Neuron (in vitro differentiated cells): ENCODE measurements at regions not wholly inside any gene's neighbourhood (a gene's known extent, or its start where the extent isn't known, plus 50 kb on each side); places are given as distances from the start of the nearest gene placed in this dataset.

Experiments used
- H2AFZ ChIP-seq: one replicate; pipeline ENCODE4 v1.6.1; 2013; ENCODE audit warnings: low read depth, mild to moderate bottlenecking, inconsistent platforms, low read length, moderate library complexity
- H3K27me3 ChIP-seq: one replicate; pipeline ENCODE4 v1.6.1; 2013; ENCODE audit warnings: low read length; ENCODE audit not compliant: insufficient read depth
- H3K36me3 ChIP-seq: one replicate; pipeline ENCODE4 v1.6.1; 2013; ENCODE audit warnings: low read length; ENCODE audit not compliant: insufficient read depth
- H3K4me1 ChIP-seq: one replicate; pipeline ENCODE4 v1.6.1; 2013; ENCODE audit warnings: low read length; ENCODE audit not compliant: insufficient read depth
- H3K4me3 ChIP-seq: 2 replicates; pipeline ENCODE4 v1.5.1; 2013; ENCODE audit warnings: mild to moderate bottlenecking, low read length, moderate library complexity
- H3K9me3 ChIP-seq: one replicate; pipeline ENCODE4 v1.6.1; 2013; ENCODE audit warnings: low read length

GRCh38 chr3:117137065-117137464, 427.5 kb downstream of the TUSC7 start:
- Histone ChIP-seq H3K4me1 (peaks cover 36% of the 10 kb centered on the region), H2AFZ (peak overlapping the region; percentile 36), H3K27me3 (no peaks in the 10 kb centered on the region), H3K4me3 (no peak overlapping the region), H3K36me3 (no peaks in the 10 kb centered on the region), H3K9me3 (no peaks in the 10 kb centered on the region)

- H2AFZ ChIP-seq = no peak overlapping the region
- H3K9me3 ChIP-seq = no peaks in the 10 kb centered on the region
- H3K36me3 ChIP-seq = no peaks in the 10 kb centered on the region
- H3K27me3 ChIP-seq = no peaks in the 10 kb centered on the region
- no peak overlapping the region for H3K4me3 ChIP-seq
- H3K4me1 ChIP-seq = peaks cover 36% of the 10 kb centered on the region
These were observed 430.1 kb downstream of the TUSC7 start for GRCh38 chr3:117139681-117140080.

- H3K36me3 ChIP-seq = no peaks in the 10 kb centered on the region
- H2AFZ ChIP-seq = no peak overlapping the region
- no peaks in the 10 kb centered on the region for H3K27me3 ChIP-seq
- H3K9me3 ChIP-seq = no peaks in the 10 kb centered on the region
- H3K4me1 ChIP-seq = peaks cover 17% of the 10 kb centered on the region
- no peak overlapping the region for H3K4me3 ChIP-seq
These were observed 432.2 kb downstream of the TUSC7 start for GRCh38 chr3:117141812-117142211.

GRCh38 chr3:117144853-117145252, 435.3 kb downstream of the TUSC7 start:
- peaks cover 14% of the 10 kb centered on the region for H3K4me1 ChIP-seq
- H3K36me3 ChIP-seq = no peaks in the 10 kb centered on the region
- no peak overlapping the region for H3K4me3 ChIP-seq
- H3K27me3 ChIP-seq = no peaks in the 10 kb centered on the region
- no peaks in the 10 kb centered on the region for H3K9me3 ChIP-seq
- no peak overlapping the region for H2AFZ ChIP-seq

- no peak overlapping the region for H3K4me3 ChIP-seq
- no peaks in the 10 kb centered on the region for H3K27me3 ChIP-seq
- H2AFZ ChIP-seq = no peak overlapping the region
- no peaks in the 10 kb centered on the region for H3K9me3 ChIP-seq
- H3K36me3 ChIP-seq = no peaks in the 10 kb centered on the region
- peaks cover 13% of the 10 kb centered on the region for H3K4me1 ChIP-seq
These were observed 436.1 kb downstream of the TUSC7 start for GRCh38 chr3:117145677-117146076.

- H3K4me3 ChIP-seq = no peak overlapping the region
- no peak overlapping the region for H2AFZ ChIP-seq
- no peaks in the 10 kb centered on the region for H3K36me3 ChIP-seq
- peaks cover 13% of the 10 kb centered on the region for H3K4me1 ChIP-seq
- H3K27me3 ChIP-seq = no peaks in the 10 kb centered on the region
- no peaks in the 10 kb centered on the region for H3K9me3 ChIP-seq
These were observed 437.0 kb downstream of the TUSC7 start for GRCh38 chr3:117146571-117146970.

GRCh38 chr3:117149584-117149983, 440.0 kb downstream of the TUSC7 start:
- H3K27me3 ChIP-seq = no peaks in the 10 kb centered on the region
- H3K36me3 ChIP-seq = no peaks in the 10 kb centered on the region
- H3K9me3 ChIP-seq = no peaks in the 10 kb centered on the region
- peak overlapping the region; percentile 26 for H2AFZ ChIP-seq
- H3K4me3 ChIP-seq = no peak overlapping the region
- H3K4me1 ChIP-seq = peaks cover 10% of the 10 kb centered on the region

- Histone ChIP-seq H3K4me1 (peaks cover 8% of the 10 kb centered on the region), H3K4me3 (no peak overlapping the region), H3K27me3 (no peaks in the 10 kb centered on the region), H3K9me3 (no peaks in the 10 kb centered on the region), H2AFZ (no peak overlapping the region), H3K36me3 (no peaks in the 10 kb centered on the region)
These were observed 441.0 kb downstream of the TUSC7 start for GRCh38 chr3:117150628-117151027.

GRCh38 chr3:117160176-117160575, 450.6 kb downstream of the TUSC7 start:
- H3K27me3 ChIP-seq = no peaks in the 10 kb centered on the region
- H3K9me3 ChIP-seq = no peaks in the 10 kb centered on the region
- no peak overlapping the region for H2AFZ ChIP-seq
- no peak overlapping the region for H3K4me3 ChIP-seq
- H3K4me1 ChIP-seq = peaks cover 10% of the 10 kb centered on the region
- H3K36me3 ChIP-seq = no peaks in the 10 kb centered on the region

GRCh38 chr3:117161816-117162215, 452.2 kb downstream of the TUSC7 start:
- no peaks in the 10 kb centered on the region for H3K36me3 ChIP-seq
- H3K27me3 ChIP-seq = no peaks in the 10 kb centered on the region
- no peak overlapping the region for H3K4me3 ChIP-seq
- H3K4me1 ChIP-seq = peaks cover 23% of the 10 kb centered on the region
- no peaks in the 10 kb centered on the region for H3K9me3 ChIP-seq
- H2AFZ ChIP-seq = no peak overlapping the region

- peaks cover 23% of the 10 kb centered on the region for H3K4me1 ChIP-seq
- H3K9me3 ChIP-seq = no peaks in the 10 kb centered on the region
- no peak overlapping the region for H3K4me3 ChIP-seq
- no peak overlapping the region for H2AFZ ChIP-seq
- no peaks in the 10 kb centered on the region for H3K27me3 ChIP-seq
- no peaks in the 10 kb centered on the region for H3K36me3 ChIP-seq
These were observed 455.6 kb downstream of the TUSC7 start for GRCh38 chr3:117165176-117165575.

- Histone ChIP-seq H3K36me3 (no peaks in the 10 kb centered on the region), H3K4me1 (peaks cover 23% of the 10 kb centered on the region), H2AFZ (no peak overlapping the region), H3K27me3 (no peaks in the 10 kb centered on the region), H3K4me3 (no peak overlapping the region), H3K9me3 (no peaks in the 10 kb centered on the region)
These were observed 456.0 kb downstream of the TUSC7 start for GRCh38 chr3:117165601-117166051.

- Histone ChIP-seq H3K4me1 (peaks cover 21% of the 10 kb centered on the region), H3K9me3 (no peaks in the 10 kb centered on the region)
These were observed 459.3 kb downstream of the TUSC7 start for GRCh38 chr3:117168896-117169295.

GRCh38 chr3:117170094-117170493, 460.5 kb downstream of the TUSC7 start:
- Histone ChIP-seq H3K4me3 (no peak overlapping the region), H3K9me3 (no peaks in the 10 kb centered on the region), H3K36me3 (no peaks in the 10 kb centered on the region), H3K4me1 (peaks cover 17% of the 10 kb centered on the region), H3K27me3 (no peaks in the 10 kb centered on the region), H2AFZ (no peak overlapping the region)

More at GRCh38 chr3:117168896-117169295, 459.3 kb downstream of the TUSC7 start:
- Histone ChIP-seq H3K27me3 (no peaks in the 10 kb centered on the region), H3K36me3 (no peaks in the 10 kb centered on the region), H3K4me3 (no peak overlapping the region), H2AFZ (no peak overlapping the region)
